ENCODE measurements at regions not wholly inside any gene's neighbourhood (a gene's known extent, or its start where the extent isn't known, plus 50 kb on each side); places are given as distances from the start of the nearest gene placed in this dataset.

DNA sequence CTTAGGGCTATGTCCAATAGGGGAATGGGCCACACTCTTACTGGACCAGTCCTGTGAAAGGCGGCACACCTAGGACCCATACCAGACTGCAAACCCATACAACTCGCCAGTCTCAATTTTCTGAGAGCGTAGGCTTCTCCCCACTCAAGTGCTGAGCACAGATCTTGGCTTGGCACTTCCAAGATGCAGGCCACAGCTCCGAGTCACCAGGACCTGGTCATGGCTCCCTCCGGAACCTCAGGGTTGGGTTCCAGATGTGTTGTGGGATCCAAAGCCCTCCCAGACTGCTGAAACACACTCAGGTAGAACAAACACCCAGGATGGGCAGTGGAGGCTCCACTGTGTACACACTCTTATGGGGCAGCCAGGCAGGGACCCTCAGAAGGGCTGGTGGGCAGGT, 103.3 kb downstream of the TMEM144 start:
- Histone ChIP-seq H3K27ac (ENCODE audit: extremely low read depth, low read depth, low read length) (no peak overlapping the region), H3K9me1 (ENCODE audit: control insufficient read depth, insufficient read depth, low read length) (no peaks in the 10 kb centered on the region), H2AFZ (ENCODE audit: low read depth, low read length) (no peak overlapping the region), H3K9me3 (replicated peaks; ENCODE audit: control insufficient read depth, insufficient read depth, low read depth, low read length) (0 out of 2 replicates have a peak, but pooled peaks cover 1% of the 10 kb centered on the region), H3K4me2 (ENCODE audit: insufficient read depth, low read length) (no peak overlapping the region), H3K79me2 (ENCODE audit: control insufficient read depth, insufficient read depth, low read length) (no peaks in the 10 kb centered on the region), H3K36me3 (ENCODE audit: control insufficient read depth, insufficient read depth, low read length) (no peaks in the 10 kb centered on the region), H3K27me3 (ENCODE audit: control insufficient read depth in 2 of 2, insufficient read depth in 2 of 2, low read length in 2 of 2) (no peaks in the 10 kb centered on the region), H4K20me1 (replicated peaks; ENCODE audit: control insufficient read depth, insufficient read depth, low read length) (no peaks in the 10 kb centered on the region), H3K4me1 (replicated peaks in 1 of 2; ENCODE audit: control insufficient read depth in 2 of 2, insufficient read depth in 2 of 2, low read length in 2 of 2) (no peaks in the 10 kb centered on the region; a peak in 1 of 5 replicates), H3K4me3 (no peak overlapping the region), H3K9ac (ENCODE audit: insufficient read depth in 1 of 2, low read depth in 2 of 2, low read length in 2 of 2) (no peak overlapping the region)
- ATAC-seq (no peak), FAIRE-seq (no peak), DNase-seq (ENCODE audit: extremely low read depth in 1 of 4, low spot score in 3 of 4) (no peak)
- in situ Hi-C loops (cut with MboI): no loop called here
- CTCF ChIA-PET (ENCODE audit: low intra/inter-chr PET ratio): no interaction called here
- POLR2A ChIA-PET: no interaction called here
- WGBS (ENCODE audit: insufficient coverage, low coverage, missing lambda C conversion rate): 11% methylated on average over 5 of the region's 5 CpGs
- no TSS peak for BruUV-seq (replicated peaks)
- intact Hi-C loops (cut with micrococcal nuclease): no loop called here
- TF ChIP-seq ZNF384 (IDR thresholded peaks at IDR 0.05; ENCODE audit: low read depth, low read length) (no peak), HNRNPH1 (optimal IDR thresholded peaks at IDR 0.05; ENCODE audit: low read depth, low read length) (no peak), MYNN (IDR thresholded peaks at IDR 0.05) (no peak), MYNN (CRISPR knock-in tag; IDR thresholded peaks at IDR 0.05) (no peak), MED1 (CRISPR knock-in tag; IDR thresholded peaks at IDR 0.05; ENCODE audit: borderline replicate concordance) (no peak), FOXK2 (conservative IDR thresholded peaks at IDR 0.05 in 1 of 2, IDR thresholded peaks at IDR 0.05 in 1 of 2; ENCODE audit: low read depth in 2 of 2) (no peak), CEBPG (CRISPR knock-in tag; IDR thresholded peaks at IDR 0.05) (no peak), CEBPG (tag; conservative IDR thresholded peaks at IDR 0.05 in 1 of 2, IDR thresholded peaks at IDR 0.05 in 1 of 2) (no peak), PPARD (CRISPR knock-in tag; IDR thresholded peaks at IDR 0.05) (no peak)
- TF ChIP-seq, protein P1, sequence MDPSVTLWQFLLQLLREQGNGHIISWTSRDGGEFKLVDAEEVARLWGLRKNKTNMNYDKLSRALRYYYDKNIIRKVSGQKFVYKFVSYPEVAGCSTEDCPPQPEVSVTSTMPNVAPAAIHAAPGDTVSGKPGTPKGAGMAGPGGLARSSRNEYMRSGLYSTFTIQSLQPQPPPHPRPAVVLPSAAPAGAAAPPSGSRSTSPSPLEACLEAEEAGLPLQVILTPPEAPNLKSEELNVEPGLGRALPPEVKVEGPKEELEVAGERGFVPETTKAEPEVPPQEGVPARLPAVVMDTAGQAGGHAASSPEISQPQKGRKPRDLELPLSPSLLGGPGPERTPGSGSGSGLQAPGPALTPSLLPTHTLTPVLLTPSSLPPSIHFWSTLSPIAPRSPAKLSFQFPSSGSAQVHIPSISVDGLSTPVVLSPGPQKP (CRISPR knock-in tag; IDR thresholded peaks at IDR 0.05): no peak
- TF ChIP-seq, protein P2, sequence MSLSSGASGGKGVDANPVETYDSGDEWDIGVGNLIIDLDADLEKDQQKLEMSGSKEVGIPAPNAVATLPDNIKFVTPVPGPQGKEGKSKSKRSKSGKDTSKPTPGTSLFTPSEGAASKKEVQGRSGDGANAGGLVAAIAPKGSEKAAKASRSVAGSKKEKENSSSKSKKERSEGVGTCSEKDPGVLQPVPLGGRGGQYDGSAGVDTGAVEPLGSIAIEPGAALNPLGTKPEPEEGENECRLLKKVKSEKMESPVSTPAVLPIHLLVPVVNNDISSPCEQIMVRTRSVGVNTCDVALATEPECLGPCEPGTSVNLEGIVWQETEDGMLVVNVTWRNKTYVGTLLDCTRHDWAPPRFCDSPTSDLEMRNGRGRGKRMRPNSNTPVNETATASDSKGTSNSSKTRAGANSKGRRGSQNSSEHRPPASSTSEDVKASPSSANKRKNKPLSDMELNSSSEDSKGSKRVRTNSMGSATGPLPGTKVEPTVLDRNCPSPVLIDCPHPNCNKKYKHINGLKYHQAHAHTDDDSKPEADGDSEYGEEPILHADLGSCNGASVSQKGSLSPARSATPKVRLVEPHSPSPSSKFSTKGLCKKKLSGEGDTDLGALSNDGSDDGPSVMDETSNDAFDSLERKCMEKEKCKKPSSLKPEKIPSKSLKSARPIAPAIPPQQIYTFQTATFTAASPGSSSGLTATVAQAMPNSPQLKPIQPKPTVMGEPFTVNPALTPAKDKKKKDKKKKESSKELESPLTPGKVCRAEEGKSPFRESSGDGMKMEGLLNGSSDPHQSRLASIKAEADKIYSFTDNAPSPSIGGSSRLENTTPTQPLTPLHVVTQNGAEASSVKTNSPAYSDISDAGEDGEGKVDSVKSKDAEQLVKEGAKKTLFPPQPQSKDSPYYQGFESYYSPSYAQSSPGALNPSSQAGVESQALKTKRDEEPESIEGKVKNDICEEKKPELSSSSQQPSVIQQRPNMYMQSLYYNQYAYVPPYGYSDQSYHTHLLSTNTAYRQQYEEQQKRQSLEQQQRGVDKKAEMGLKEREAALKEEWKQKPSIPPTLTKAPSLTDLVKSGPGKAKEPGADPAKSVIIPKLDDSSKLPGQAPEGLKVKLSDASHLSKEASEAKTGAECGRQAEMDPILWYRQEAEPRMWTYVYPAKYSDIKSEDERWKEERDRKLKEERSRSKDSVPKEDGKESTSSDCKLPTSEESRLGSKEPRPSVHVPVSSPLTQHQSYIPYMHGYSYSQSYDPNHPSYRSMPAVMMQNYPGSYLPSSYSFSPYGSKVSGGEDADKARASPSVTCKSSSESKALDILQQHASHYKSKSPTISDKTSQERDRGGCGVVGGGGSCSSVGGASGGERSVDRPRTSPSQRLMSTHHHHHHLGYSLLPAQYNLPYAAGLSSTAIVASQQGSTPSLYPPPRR (CRISPR knock-in tag; IDR thresholded peaks at IDR 0.05; ENCODE audit: borderline replicate concordance): no peak
- TF ChIP-seq, protein P3, sequence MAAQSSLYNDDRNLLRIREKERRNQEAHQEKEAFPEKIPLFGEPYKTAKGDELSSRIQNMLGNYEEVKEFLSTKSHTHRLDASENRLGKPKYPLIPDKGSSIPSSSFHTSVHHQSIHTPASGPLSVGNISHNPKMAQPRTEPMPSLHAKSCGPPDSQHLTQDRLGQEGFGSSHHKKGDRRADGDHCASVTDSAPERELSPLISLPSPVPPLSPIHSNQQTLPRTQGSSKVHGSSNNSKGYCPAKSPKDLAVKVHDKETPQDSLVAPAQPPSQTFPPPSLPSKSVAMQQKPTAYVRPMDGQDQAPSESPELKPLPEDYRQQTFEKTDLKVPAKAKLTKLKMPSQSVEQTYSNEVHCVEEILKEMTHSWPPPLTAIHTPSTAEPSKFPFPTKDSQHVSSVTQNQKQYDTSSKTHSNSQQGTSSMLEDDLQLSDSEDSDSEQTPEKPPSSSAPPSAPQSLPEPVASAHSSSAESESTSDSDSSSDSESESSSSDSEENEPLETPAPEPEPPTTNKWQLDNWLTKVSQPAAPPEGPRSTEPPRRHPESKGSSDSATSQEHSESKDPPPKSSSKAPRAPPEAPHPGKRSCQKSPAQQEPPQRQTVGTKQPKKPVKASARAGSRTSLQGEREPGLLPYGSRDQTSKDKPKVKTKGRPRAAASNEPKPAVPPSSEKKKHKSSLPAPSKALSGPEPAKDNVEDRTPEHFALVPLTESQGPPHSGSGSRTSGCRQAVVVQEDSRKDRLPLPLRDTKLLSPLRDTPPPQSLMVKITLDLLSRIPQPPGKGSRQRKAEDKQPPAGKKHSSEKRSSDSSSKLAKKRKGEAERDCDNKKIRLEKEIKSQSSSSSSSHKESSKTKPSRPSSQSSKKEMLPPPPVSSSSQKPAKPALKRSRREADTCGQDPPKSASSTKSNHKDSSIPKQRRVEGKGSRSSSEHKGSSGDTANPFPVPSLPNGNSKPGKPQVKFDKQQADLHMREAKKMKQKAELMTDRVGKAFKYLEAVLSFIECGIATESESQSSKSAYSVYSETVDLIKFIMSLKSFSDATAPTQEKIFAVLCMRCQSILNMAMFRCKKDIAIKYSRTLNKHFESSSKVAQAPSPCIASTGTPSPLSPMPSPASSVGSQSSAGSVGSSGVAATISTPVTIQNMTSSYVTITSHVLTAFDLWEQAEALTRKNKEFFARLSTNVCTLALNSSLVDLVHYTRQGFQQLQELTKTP (IDR thresholded peaks at IDR 0.05; ENCODE audit: low read depth in 1 of 2, partially characterized antibody in 2 of 2): no peak
- TF ChIP-seq, protein P4, sequence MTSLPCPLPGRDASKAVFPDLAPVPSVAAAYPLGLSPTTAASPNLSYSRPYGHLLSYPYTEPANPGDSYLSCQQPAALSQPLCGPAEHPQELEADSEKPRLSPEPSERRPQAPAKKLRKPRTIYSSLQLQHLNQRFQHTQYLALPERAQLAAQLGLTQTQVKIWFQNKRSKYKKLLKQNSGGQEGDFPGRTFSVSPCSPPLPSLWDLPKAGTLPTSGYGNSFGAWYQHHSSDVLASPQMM (CRISPR knock-in tag; IDR thresholded peaks at IDR 0.05): no peak
